ENCODE measurements at regions not wholly inside any gene's neighbourhood (a gene's known extent, or its start where the extent isn't known, plus 50 kb on each side); places are given as distances from the start of the nearest gene placed in this dataset.

GRCh38 chr2:45220227-45220626 lies 211.0 kb upstream of the SIX2 start:
- TF ChIP-seq CTCF (IDR thresholded peaks at IDR 0.05) (no peak), POLR2A (IDR thresholded peaks at IDR 0.05) (no peak)

Measured in heart left ventricle (tissue), 13 donors.